ENCODE measurements at regions not wholly inside any gene's neighbourhood (a gene's known extent, or its start where the extent isn't known, plus 50 kb on each side); places are given as distances from the start of the nearest gene placed in this dataset.

- no peak for TF ChIP-seq EP300 (IDR thresholded peaks at IDR 0.05; ENCODE audit: borderline replicate concordance in 1 of 2, low read depth in 1 of 2, low read length in 1 of 2)
- no peak for TF ChIP-seq NFIC (IDR thresholded peaks at IDR 0.05; ENCODE audit: borderline replicate concordance)
- TF ChIP-seq, protein P1, sequence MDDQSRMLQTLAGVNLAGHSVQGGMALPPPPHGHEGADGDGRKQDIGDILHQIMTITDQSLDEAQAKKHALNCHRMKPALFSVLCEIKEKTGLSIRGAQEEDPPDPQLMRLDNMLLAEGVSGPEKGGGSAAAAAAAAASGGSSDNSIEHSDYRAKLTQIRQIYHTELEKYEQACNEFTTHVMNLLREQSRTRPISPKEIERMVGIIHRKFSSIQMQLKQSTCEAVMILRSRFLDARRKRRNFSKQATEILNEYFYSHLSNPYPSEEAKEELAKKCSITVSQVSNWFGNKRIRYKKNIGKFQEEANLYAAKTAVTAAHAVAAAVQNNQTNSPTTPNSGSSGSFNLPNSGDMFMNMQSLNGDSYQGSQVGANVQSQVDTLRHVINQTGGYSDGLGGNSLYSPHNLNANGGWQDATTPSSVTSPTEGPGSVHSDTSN (IDR thresholded peaks at IDR 0.05): no peak
Measured at GRCh38 chr3:75042941-75043340, 428.5 kb upstream of the CNTN3 start (continued).

GRCh38 chr3:75048650-75049049 lies 434.2 kb upstream of the CNTN3 start:
- H3K9me2 ChIP-seq: no peaks in the 10 kb centered on the region
- H3F3A ChIP-seq (replicated peaks; ENCODE audit: insufficient read depth): no peaks in the 10 kb centered on the region
- no peak overlapping the region for H3K4me3 ChIP-seq (ENCODE audit: low read depth in 2 of 2, low read length in 1 of 2)
- no peaks in the 10 kb centered on the region for H3K9me3 ChIP-seq
- H4K20me1 ChIP-seq (ENCODE audit: insufficient read depth): no peaks in the 10 kb centered on the region
- H2AFZ ChIP-seq (ENCODE audit: low read depth): no peak overlapping the region
- no peaks in the 10 kb centered on the region for H3K27me3 ChIP-seq (ENCODE audit: insufficient read depth)
- H3K36me3 ChIP-seq (replicated peaks in 1 of 2; ENCODE audit: control insufficient read depth in 1 of 2, insufficient read depth in 2 of 2, low read length in 1 of 2): no peaks in the 10 kb centered on the region
- no peak overlapping the region for H3K4me2 ChIP-seq
- WGBS (ENCODE audit: low lambda C conversion rate): 55% methylated on average over 3 of the region's 3 CpGs
- no peaks in the 10 kb centered on the region for H3K79me2 ChIP-seq (ENCODE audit: insufficient read depth)
- TF ChIP-seq JUND (IDR thresholded peaks at IDR 0.05) (no peak), TCF12 (IDR thresholded peaks at IDR 0.05) (no peak), FOXM1 (IDR thresholded peaks at IDR 0.05; ENCODE audit: low read depth) (no peak), TAF1 (IDR thresholded peaks at IDR 0.05; ENCODE audit: borderline replicate concordance, low read depth, low read length) (no peak), MXI1 (IDR thresholded peaks at IDR 0.05; ENCODE audit: low read depth, low read length) (no peak), RCOR1 (IDR thresholded peaks at IDR 0.05; ENCODE audit: low read length) (no peak), YY1 (IDR thresholded peaks at IDR 0.05; ENCODE audit: low read depth) (no peak), EP300 (IDR thresholded peaks at IDR 0.05; ENCODE audit: borderline replicate concordance in 1 of 2, low read depth in 1 of 2, low read length in 1 of 2) (no peak), MEF2A (IDR thresholded peaks at IDR 0.05; ENCODE audit: borderline replicate concordance, low read depth) (no peak), TEAD4 (IDR thresholded peaks at IDR 0.05; ENCODE audit: borderline replicate concordance, insufficient read depth) (no peak), SIN3A (IDR thresholded peaks at IDR 0.05; ENCODE audit: borderline replicate concordance, low read depth, low read length) (no peak), FOXJ3 (CRISPR knock-in tag; IDR thresholded peaks at IDR 0.05) (no peak), CTCF (IDR thresholded peaks at IDR 0.05) (no peak), CHD2 (IDR thresholded peaks at IDR 0.05; ENCODE audit: low read length, partially characterized antibody) (no peak), RAD21 (IDR thresholded peaks at IDR 0.05; ENCODE audit: low read length) (no peak), POLR2AphosphoS5 (IDR thresholded peaks at IDR 0.05; ENCODE audit: low read depth, low read length) (no peak), RXRA (IDR thresholded peaks at IDR 0.05; ENCODE audit: borderline replicate concordance, low read depth) (no peak)
- TF ChIP-seq, protein P2, sequence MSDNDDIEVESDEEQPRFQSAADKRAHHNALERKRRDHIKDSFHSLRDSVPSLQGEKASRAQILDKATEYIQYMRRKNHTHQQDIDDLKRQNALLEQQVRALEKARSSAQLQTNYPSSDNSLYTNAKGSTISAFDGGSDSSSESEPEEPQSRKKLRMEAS (IDR thresholded peaks at IDR 0.05; ENCODE audit: low read depth): no peak
- TF ChIP-seq, protein P3, sequence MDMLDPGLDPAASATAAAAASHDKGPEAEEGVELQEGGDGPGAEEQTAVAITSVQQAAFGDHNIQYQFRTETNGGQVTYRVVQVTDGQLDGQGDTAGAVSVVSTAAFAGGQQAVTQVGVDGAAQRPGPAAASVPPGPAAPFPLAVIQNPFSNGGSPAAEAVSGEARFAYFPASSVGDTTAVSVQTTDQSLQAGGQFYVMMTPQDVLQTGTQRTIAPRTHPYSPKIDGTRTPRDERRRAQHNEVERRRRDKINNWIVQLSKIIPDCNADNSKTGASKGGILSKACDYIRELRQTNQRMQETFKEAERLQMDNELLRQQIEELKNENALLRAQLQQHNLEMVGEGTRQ (IDR thresholded peaks at IDR 0.05; ENCODE audit: borderline replicate concordance, low read depth, low read length): no peak
- no peaks in the 10 kb centered on the region for H3K4me1 ChIP-seq (ENCODE audit: control insufficient read depth in 1 of 2, insufficient read depth in 2 of 2, low read depth in 1 of 2, low read length in 1 of 2)
- no peak for DNase-seq
- POLR2A ChIA-PET: no interaction called here
- H3K9ac ChIP-seq: no peak overlapping the region
- H3K27ac ChIP-seq (ENCODE audit: low read depth in 2 of 2, low read length in 1 of 2): no peak overlapping the region
- CTCF ChIA-PET: no interaction called here
